ENCODE measurements at regions not wholly inside any gene's neighbourhood (a gene's known extent, or its start where the extent isn't known, plus 50 kb on each side); places are given as distances from the start of the nearest gene placed in this dataset.

DNA sequence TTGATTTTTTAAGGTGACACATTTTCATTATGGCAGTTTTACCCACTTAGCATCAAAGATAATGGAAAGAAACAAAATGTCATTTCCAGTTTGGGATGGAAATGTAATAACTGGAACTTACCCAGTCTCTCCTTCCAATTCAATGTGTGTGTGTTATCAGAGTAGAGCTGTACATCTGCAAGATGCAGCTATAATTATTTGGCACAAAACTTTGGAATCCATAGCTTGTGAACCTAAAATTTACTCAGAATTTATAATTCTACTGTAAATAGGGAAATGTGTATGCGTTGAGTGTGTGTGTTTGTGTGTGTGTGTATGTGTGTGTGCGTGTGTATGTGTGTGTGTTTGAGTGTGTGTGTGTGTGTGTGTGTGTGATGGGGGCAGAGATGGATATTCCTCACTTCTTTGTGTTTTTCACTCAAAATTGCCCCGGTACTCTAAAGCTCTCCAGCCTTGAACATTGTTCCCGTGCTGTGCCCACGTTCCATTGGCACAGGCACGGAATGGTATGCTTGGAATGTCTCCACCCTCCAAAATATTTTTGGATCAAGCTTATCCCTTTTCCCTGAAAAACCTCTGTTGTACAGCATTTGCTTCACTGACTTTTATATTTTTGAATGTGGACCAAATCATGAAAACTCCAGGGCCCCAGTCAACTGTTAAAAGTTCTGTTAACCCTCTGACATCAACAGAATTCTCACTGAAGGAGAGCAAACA is 150.2 kb upstream of the BMP4 start:
- H3K4me1 Mint-ChIP-seq (ENCODE audit: low read depth) = no peaks in the 10 kb centered on the region
- no peaks in the 10 kb centered on the region for H3K9me3 Mint-ChIP-seq
- no peak for DNase-seq
- H3K4me3 Mint-ChIP-seq = no peak overlapping the region
- H3K27ac Mint-ChIP-seq = no peak overlapping the region
- peaks cover 7% of the 10 kb centered on the region for H3K27me3 Mint-ChIP-seq
- H3K36me3 Mint-ChIP-seq (ENCODE audit: low read depth) = no peaks in the 10 kb centered on the region

- no peak for DNase-seq
- peaks cover 10% of the 10 kb centered on the region for H3K27me3 Mint-ChIP-seq
Measured at GRCh38 chr14:54108481-54109471, 152.2 kb upstream of the BMP4 start.

DNA sequence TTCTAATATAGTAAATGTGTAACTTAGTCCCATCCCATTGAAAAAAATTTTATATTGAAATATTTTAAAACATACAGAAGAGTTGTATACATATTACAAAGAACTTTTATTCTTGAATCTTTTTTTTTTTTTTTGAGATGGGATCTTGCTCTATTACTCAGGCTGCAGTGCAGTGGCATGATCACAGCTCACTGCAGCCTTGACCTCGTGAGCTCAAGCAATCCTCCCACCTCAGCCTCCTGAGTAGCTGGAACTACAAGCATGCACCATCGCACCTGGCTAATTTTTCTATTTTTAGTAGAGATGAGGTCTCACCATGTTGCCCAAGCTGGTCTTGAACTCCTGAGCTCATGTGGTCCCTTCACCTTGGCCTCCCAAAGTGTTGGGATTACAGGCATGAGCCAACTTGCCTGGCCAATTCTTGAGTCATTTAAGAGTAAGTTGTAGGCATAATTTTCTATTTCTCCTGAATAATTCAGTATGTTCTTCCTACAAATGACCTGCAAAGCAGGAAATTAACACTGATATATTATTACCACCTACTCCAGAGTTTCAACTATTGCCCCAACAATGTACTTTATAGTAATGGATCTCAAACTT is 153.0 kb upstream of the BMP4 start:
- Mint-ChIP-seq H3K4me3 (no peak overlapping the region), H3K27ac (no peak overlapping the region)
- DNase-seq = no peak

More at GRCh38 chr14:54108481-54109471, 152.2 kb upstream of the BMP4 start:
- H3K27ac Mint-ChIP-seq = no peak overlapping the region
- H3K4me1 Mint-ChIP-seq (ENCODE audit: low read depth) = no peaks in the 10 kb centered on the region
- H3K4me3 Mint-ChIP-seq = no peak overlapping the region
- H3K9me3 Mint-ChIP-seq = no peaks in the 10 kb centered on the region
- no peaks in the 10 kb centered on the region for H3K36me3 Mint-ChIP-seq (ENCODE audit: low read depth)

DNA sequence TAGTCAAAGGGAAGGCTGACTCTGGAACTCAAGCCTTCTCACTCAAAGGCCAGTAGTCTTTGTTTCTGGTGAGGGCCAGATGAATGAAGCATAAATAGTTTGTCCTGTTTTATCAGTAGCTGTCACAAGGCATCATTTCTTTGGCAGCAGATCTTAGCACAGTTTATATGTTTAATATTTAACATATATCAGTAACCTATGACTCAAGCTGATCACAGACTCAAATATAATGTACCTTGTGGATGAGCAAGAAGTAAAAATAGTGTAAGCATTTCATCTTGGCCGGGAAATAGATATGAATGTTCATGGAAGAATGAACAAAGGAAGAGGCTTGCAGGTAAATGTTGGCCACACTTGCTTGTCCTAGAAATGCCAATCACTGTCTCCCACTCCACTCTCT is 158.3 kb upstream of the BMP4 start:
- DNase-seq = no peak
- Mint-ChIP-seq H3K4me3 (no peak overlapping the region), H3K9me3 (no peaks in the 10 kb centered on the region), H3K4me1 (ENCODE audit: low read depth) (no peaks in the 10 kb centered on the region), H3K36me3 (ENCODE audit: low read depth) (no peaks in the 10 kb centered on the region), H3K27ac (no peak overlapping the region), H3K27me3 (peaks cover 9% of the 10 kb centered on the region)

More for the DNA sequence above, 153.0 kb upstream of the BMP4 start:
- no peaks in the 10 kb centered on the region for H3K4me1 Mint-ChIP-seq (ENCODE audit: low read depth)
- peaks cover 10% of the 10 kb centered on the region for H3K27me3 Mint-ChIP-seq
- H3K9me3 Mint-ChIP-seq = no peaks in the 10 kb centered on the region
- H3K36me3 Mint-ChIP-seq (ENCODE audit: low read depth) = no peaks in the 10 kb centered on the region

DNA sequence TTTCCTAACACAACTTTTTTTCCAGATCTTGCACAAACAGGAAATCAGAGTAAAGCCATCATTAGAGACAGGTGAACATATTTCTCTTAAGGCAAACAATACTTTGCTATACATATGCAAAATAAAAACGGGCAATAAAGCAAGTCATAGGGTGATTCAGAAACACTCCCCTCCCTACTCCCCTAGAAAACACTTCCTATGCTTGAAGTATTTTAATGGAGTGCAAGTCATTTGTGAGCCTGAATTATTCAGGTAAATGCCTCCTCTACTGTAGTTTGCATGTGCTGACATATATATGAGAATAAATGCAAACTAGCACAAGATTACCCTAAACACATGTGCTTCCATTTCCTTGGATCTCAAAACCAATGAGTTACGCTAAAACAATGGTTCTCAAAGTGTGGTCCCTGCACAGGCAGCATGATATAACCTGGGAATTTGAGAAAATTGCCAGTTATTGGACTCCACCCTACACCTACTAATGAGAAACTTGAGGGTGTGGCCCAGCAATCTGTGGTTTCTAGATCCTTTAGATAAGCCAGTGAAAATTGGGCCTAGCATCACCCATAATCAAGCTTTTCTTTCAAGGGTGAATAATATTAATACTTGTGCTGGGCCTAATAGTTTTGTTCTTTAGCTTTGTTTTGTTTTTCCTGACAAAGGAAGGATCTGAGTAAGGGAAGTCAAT is 159.7 kb upstream of the BMP4 start:
- Mint-ChIP-seq H3K36me3 (ENCODE audit: low read depth) (no peaks in the 10 kb centered on the region), H3K27me3 (peaks cover 5% of the 10 kb centered on the region), H3K4me3 (no peak overlapping the region), H3K9me3 (no peaks in the 10 kb centered on the region), H3K4me1 (ENCODE audit: low read depth) (no peaks in the 10 kb centered on the region), H3K27ac (no peak overlapping the region)
- DNase-seq = no peak

- H3K4me1 Mint-ChIP-seq (ENCODE audit: low read depth) = no peaks in the 10 kb centered on the region
- H3K27ac Mint-ChIP-seq = no peak overlapping the region
- no peak overlapping the region for H3K4me3 Mint-ChIP-seq
- no peaks in the 10 kb centered on the region for H3K9me3 Mint-ChIP-seq
- peaks cover 3% of the 10 kb centered on the region for H3K27me3 Mint-ChIP-seq
- no peak for DNase-seq
- H3K36me3 Mint-ChIP-seq (ENCODE audit: low read depth) = no peaks in the 10 kb centered on the region
Measured at GRCh38 chr14:54116972-54117371, 160.3 kb upstream of the BMP4 start.

GRCh38 chr14:54117396-54117795 is 160.8 kb upstream of the BMP4 start:
- H3K36me3 Mint-ChIP-seq (ENCODE audit: low read depth) = no peaks in the 10 kb centered on the region
- H3K4me1 Mint-ChIP-seq (ENCODE audit: low read depth) = no peaks in the 10 kb centered on the region
- H3K27me3 Mint-ChIP-seq = no peaks in the 10 kb centered on the region
- no peaks in the 10 kb centered on the region for H3K9me3 Mint-ChIP-seq
- DNase-seq = no peak
- H3K27ac Mint-ChIP-seq = no peak overlapping the region
- H3K4me3 Mint-ChIP-seq = no peak overlapping the region

DNA sequence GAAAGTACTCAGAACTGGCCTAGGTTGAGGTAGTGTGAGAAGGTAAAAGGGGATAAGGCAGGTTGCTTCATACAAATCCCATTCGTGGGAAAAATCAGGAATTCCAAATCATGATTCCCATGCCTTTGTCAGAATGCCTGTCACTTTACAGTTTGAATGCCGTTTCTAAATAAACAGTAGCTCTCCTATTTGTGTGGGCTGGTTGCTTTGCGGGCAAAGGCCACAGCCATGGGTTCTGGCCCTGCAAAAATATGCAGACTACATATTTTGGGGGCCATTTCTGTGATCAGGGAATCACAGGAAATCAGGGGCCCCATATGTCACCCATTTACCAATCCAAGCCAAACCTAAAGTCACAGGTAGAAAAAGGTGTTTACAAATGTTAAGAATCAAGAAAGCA is 161.3 kb upstream of the BMP4 start:
- Mint-ChIP-seq H3K36me3 (ENCODE audit: low read depth) (no peaks in the 10 kb centered on the region), H3K4me1 (ENCODE audit: low read depth) (no peaks in the 10 kb centered on the region), H3K4me3 (no peak overlapping the region), H3K27me3 (no peaks in the 10 kb centered on the region), H3K27ac (no peak overlapping the region), H3K9me3 (no peaks in the 10 kb centered on the region)
- no peak for DNase-seq

DNA sequence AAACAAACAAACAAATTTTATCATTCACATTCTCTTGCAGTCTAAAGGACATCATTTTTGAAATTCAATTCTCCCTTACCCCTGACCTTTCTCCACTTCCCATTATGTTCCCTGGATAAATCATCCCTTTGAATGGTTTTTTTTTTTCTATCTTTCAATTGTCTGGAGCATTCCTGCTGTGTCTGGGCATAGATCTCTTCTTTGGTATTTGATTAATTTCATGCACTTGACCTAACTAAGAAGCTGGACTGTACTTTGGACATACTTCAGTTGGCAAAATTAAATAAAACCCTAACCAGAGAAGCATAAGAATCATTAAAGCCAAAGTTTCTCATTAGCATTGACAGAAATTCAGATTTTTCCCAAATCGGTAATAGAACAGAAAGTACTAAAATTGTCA is 163.6 kb upstream of the BMP4 start:
- Mint-ChIP-seq H3K36me3 (ENCODE audit: low read depth) (no peaks in the 10 kb centered on the region), H3K4me3 (no peak overlapping the region), H3K27me3 (peaks cover 3% of the 10 kb centered on the region), H3K9me3 (peaks cover 2% of the 10 kb centered on the region), H3K4me1 (ENCODE audit: low read depth) (no peaks in the 10 kb centered on the region), H3K27ac (no peak overlapping the region)
- DNase-seq = no peak

GRCh38 chr14:54121466-54122027 is 164.9 kb upstream of the BMP4 start:
- no peak overlapping the region for H3K4me3 Mint-ChIP-seq
- DNase-seq = no peak
- H3K36me3 Mint-ChIP-seq (ENCODE audit: low read depth) = no peaks in the 10 kb centered on the region
- H3K4me1 Mint-ChIP-seq (ENCODE audit: low read depth) = no peaks in the 10 kb centered on the region
- H3K9me3 Mint-ChIP-seq = peaks cover 2% of the 10 kb centered on the region
- peaks cover 3% of the 10 kb centered on the region for H3K27me3 Mint-ChIP-seq
- H3K27ac Mint-ChIP-seq = no peak overlapping the region

DNA sequence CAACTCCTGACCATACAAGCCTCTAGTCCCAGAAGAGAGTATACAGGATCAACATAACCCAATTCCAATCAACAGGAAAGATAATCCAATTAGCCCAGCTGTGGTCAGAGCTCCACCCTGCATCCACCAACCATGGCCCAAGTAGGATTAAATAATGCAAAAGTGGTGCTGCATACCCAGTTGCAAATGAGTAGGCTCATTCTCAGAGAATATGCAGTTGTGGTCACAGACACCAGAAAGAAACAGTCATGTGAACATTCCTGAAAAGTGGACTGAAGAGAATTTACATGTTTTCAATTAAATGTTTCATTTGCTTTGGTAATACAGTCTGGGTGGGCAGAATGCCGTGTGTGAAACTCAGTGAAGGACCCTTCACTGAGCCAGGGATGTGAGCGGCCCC is 167.2 kb upstream of the BMP4 start:
- Mint-ChIP-seq H3K4me1 (ENCODE audit: low read depth) (no peaks in the 10 kb centered on the region), H3K4me3 (no peak overlapping the region), H3K27ac (no peak overlapping the region), H3K27me3 (peaks cover 3% of the 10 kb centered on the region), H3K9me3 (peaks cover 2% of the 10 kb centered on the region), H3K36me3 (ENCODE audit: low read depth) (no peaks in the 10 kb centered on the region)
- DNase-seq = no peak

GRCh38 chr14:54125109-54125508 is 168.5 kb upstream of the BMP4 start:
- H3K4me3 Mint-ChIP-seq = no peak overlapping the region
- peaks cover 3% of the 10 kb centered on the region for H3K27me3 Mint-ChIP-seq
- no peaks in the 10 kb centered on the region for H3K36me3 Mint-ChIP-seq (ENCODE audit: low read depth)
- H3K9me3 Mint-ChIP-seq = peaks cover 2% of the 10 kb centered on the region
- no peak overlapping the region for H3K27ac Mint-ChIP-seq
- no peaks in the 10 kb centered on the region for H3K4me1 Mint-ChIP-seq (ENCODE audit: low read depth)
- DNase-seq = no peak

DNA sequence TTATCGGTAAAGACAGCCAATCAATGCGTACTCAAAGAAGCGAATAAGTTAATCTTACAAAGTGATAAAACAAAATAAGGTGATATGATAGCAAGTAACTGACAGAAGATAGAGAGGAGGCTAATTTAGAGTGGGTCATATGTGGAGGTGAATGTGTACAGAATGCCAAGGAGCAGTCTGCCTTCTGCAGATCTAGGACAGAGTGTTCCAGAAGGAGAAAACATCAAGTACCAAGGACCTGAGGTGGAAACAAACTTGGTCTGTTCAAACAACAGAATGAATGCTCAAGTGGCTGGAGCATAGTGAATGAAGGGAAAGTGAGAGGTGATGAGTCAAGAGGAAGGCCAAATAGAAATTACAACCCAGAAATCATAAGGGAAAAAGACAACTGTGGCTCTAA is 170.3 kb upstream of the BMP4 start:
- H3K4me1 Mint-ChIP-seq (ENCODE audit: low read depth) = no peaks in the 10 kb centered on the region
- H3K36me3 Mint-ChIP-seq (ENCODE audit: low read depth) = no peaks in the 10 kb centered on the region
- H3K4me3 Mint-ChIP-seq = no peak overlapping the region
- DNase-seq = no peak
- no peak overlapping the region for H3K27ac Mint-ChIP-seq
- H3K9me3 Mint-ChIP-seq = peaks cover 2% of the 10 kb centered on the region
- peaks cover 3% of the 10 kb centered on the region for H3K27me3 Mint-ChIP-seq

DNA sequence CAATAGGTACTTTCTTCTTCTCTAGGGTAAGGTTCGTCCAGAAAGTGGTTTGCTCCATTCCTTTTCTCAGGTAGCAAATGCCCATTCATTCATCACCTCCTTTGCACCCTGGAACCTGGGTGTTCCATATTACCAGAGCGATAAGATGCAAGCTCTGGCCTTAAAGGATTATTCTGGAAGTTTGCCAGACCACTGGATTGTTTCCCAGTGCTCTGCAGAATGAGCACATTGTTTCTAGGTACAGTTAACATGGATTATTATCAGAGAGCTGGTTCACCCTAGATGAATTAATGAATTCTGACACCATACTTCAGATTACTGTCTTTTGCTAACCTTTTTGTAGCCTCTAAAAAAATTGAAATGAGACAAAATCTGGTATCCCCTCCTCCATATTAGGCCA is 170.9 kb upstream of the BMP4 start:
- H3K4me1 Mint-ChIP-seq (ENCODE audit: low read depth) = no peaks in the 10 kb centered on the region
- no peak for DNase-seq
- H3K36me3 Mint-ChIP-seq (ENCODE audit: low read depth) = no peaks in the 10 kb centered on the region
- peaks cover 2% of the 10 kb centered on the region for H3K9me3 Mint-ChIP-seq
- no peak overlapping the region for H3K4me3 Mint-ChIP-seq
- peaks cover 3% of the 10 kb centered on the region for H3K27me3 Mint-ChIP-seq
- no peak overlapping the region for H3K27ac Mint-ChIP-seq
